Nephron (organoid): ENCODE measurements at regions not wholly inside any gene's neighbourhood (a gene's known extent, or its start where the extent isn't known, plus 50 kb on each side); places are given as distances from the start of the nearest gene placed in this dataset.
"Not testable (repeated sequence)": the region's sequence is repeated elsewhere in the genome, so short reads cannot be mapped to it uniquely, and the experiment has no call there.

ENCODE experiments used
- H3K27ac Mint-ChIP-seq, 3 experiments: 2 replicates each; pipeline ENCODE4 v1.8.0; 2020; ENCODE audit warnings: mixed read lengths in 3 of 3, mild to moderate bottlenecking in 2 of 3, moderate library complexity in 1 of 3
- H3K27me3 Mint-ChIP-seq: 2 replicates; pipeline ENCODE4 v1.8.0; 2021; ENCODE audit warnings: low read depth, mild to moderate bottlenecking, moderate library complexity, mixed read lengths
- H3K36me3 Mint-ChIP-seq: 2 replicates; pipeline ENCODE4 v1.8.0; 2020; ENCODE audit warnings: low read depth, mixed read lengths
- H3K4me1 Mint-ChIP-seq: 2 replicates; pipeline ENCODE4 v1.8.0; 2020; ENCODE audit warnings: mixed read lengths
- H3K4me3 Mint-ChIP-seq, 3 experiments: 2 replicates each; pipeline ENCODE4 v1.8.0; 2020; ENCODE audit warnings: mild to moderate bottlenecking in 3 of 3, mixed read lengths in 3 of 3, moderate library complexity in 2 of 3
- H3K9me3 Mint-ChIP-seq: 2 replicates; pipeline ENCODE4 v1.8.0; 2020; ENCODE audit warnings: mixed read lengths
- TF ChIP-seq, protein P1 (sequence below), 3 experiments: fragments of 200-600 bp; sonication (generic); IDR thresholded peaks; one replicate each; pipeline ENCODE4 v1.5.0; 2021; ENCODE audit warnings: antibody characterized with exemption in 3 of 3; ENCODE audit not compliant: unreplicated experiment in 3 of 3

DNA sequence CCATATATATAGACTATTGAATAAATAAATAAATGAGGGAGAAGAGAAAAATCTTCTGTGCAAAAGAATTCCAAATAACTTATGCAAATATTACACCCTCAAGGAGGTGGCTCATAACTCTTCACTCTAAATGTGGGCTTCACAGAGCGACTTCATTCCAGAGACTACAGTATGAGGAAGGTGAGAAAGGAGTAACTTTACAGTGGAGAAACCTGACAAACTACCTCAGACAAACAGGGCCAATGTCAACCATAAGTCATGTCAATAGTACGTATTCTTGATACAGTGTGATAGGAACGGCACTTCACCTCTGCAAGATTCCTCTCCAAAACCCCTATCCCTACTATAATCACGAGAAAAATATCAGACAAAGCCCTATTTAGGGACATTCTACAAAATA lies 158.4 kb upstream of the NAMPT start:
- no peak overlapping the region for H3K27ac Mint-ChIP-seq
- no peaks in the 10 kb centered on the region for H3K36me3 Mint-ChIP-seq
- H3K4me1 Mint-ChIP-seq: no peaks in the 10 kb centered on the region
- H3K9me3 Mint-ChIP-seq: peaks cover 12% of the 10 kb centered on the region
- TF ChIP-seq, protein P1, sequence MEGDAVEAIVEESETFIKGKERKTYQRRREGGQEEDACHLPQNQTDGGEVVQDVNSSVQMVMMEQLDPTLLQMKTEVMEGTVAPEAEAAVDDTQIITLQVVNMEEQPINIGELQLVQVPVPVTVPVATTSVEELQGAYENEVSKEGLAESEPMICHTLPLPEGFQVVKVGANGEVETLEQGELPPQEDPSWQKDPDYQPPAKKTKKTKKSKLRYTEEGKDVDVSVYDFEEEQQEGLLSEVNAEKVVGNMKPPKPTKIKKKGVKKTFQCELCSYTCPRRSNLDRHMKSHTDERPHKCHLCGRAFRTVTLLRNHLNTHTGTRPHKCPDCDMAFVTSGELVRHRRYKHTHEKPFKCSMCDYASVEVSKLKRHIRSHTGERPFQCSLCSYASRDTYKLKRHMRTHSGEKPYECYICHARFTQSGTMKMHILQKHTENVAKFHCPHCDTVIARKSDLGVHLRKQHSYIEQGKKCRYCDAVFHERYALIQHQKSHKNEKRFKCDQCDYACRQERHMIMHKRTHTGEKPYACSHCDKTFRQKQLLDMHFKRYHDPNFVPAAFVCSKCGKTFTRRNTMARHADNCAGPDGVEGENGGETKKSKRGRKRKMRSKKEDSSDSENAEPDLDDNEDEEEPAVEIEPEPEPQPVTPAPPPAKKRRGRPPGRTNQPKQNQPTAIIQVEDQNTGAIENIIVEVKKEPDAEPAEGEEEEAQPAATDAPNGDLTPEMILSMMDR (IDR thresholded peaks at IDR 0.05; ENCODE audit: unreplicated experiment in 3 of 3): no peak
- H3K27me3 Mint-ChIP-seq: peaks cover 12% of the 10 kb centered on the region
- no peak overlapping the region for H3K4me3 Mint-ChIP-seq

DNA sequence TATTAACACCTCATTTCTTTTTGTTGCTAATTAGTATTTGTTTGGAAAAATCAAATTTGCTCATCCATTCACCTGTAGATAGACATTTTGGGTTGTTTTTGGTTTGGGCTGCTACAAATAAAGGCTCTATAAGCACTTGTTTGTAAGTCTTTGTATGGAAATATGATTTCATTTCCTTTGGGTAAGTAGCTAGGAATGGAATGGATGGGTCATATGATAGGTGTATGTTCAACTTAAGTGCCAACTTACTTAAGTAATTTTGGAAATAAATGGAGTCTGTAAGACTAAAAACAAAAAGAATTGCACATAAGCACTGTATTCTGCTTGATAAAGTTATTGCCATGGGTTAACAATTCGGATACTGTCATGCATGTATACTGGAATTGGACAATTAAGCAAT lies 157.7 kb upstream of the NAMPT start:
- Mint-ChIP-seq H3K9me3 (peaks cover 13% of the 10 kb centered on the region), H3K4me1 (no peaks in the 10 kb centered on the region), H3K4me3 (no peak overlapping the region), H3K27me3 (peaks cover 7% of the 10 kb centered on the region), H3K36me3 (no peaks in the 10 kb centered on the region), H3K27ac (no peak overlapping the region)
- TF ChIP-seq, protein P1 (IDR thresholded peaks at IDR 0.05; ENCODE audit: unreplicated experiment in 3 of 3): no peak

DNA sequence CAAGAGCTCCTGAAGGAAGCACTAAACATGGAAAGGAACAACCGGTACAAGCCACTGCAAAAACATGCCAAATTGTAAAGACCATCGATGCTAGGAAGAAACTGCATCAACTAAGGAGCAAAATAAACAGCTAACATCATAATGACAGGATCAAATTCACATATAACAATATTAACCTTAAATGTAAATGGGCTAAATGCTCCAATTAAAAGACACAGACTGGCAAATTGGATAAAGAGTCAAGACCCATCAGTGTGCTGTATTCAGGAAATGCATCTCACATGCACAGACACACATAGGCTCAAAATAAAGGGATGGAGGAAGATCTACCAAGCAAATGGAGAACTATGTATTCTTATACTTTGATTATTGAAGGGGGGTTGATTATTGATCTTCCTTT lies 156.6 kb upstream of the NAMPT start:
- H3K36me3 Mint-ChIP-seq, H3K4me3 Mint-ChIP-seq, H3K27ac Mint-ChIP-seq, H3K27me3 Mint-ChIP-seq, H3K4me1 Mint-ChIP-seq: not testable (repeated sequence)
- peaks cover 13% of the 10 kb centered on the region for H3K9me3 Mint-ChIP-seq

DNA sequence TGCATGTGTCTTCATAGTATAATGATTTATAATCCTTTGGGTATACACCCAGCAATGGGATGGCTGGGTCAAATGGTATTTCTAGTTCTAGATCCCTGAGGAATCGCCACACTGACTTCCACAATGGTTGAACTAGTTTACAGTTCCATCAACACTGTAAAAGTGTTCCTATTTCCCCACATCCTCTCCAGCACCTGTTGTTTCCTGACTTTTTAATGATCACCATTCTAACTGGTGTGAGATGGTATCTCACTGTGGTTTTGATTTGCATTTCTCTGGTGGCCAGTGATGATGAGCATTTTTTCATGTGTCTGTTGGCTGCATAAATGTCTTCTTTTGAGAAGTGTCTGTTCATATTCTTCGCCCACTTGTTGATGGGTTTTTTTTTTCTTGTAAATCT lies 152.2 kb upstream of the NAMPT start:
- H3K4me1 Mint-ChIP-seq, H3K4me3 Mint-ChIP-seq, H3K27ac Mint-ChIP-seq, H3K27me3 Mint-ChIP-seq, H3K36me3 Mint-ChIP-seq: not testable (repeated sequence)
- peaks cover 23% of the 10 kb centered on the region for H3K9me3 Mint-ChIP-seq

DNA sequence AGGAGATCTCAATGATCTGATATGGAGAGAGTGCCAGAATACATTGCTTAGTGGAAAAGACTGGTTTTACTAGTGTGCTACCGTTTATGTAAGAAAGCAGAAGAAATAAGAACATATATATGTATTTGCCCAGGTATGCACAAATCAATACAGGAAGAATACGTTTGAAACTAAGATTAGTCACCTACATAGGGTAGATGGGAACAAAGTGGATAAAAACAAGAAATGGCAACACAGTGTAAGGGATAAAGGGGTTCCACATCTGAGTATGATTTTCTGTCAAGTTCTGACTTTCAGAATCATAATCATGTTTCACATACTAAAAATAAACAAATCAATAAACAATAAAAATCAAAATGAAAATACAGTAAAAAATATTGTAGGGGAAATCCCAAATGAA lies 148.6 kb upstream of the NAMPT start:
- Mint-ChIP-seq H3K4me1 (no peaks in the 10 kb centered on the region), H3K36me3 (no peaks in the 10 kb centered on the region), H3K9me3 (peaks cover 14% of the 10 kb centered on the region), H3K4me3 (no peak overlapping the region), H3K27me3 (peaks cover 16% of the 10 kb centered on the region), H3K27ac (no peak overlapping the region)
- TF ChIP-seq, protein P1 (IDR thresholded peaks at IDR 0.05; ENCODE audit: unreplicated experiment in 3 of 3): no peak

DNA sequence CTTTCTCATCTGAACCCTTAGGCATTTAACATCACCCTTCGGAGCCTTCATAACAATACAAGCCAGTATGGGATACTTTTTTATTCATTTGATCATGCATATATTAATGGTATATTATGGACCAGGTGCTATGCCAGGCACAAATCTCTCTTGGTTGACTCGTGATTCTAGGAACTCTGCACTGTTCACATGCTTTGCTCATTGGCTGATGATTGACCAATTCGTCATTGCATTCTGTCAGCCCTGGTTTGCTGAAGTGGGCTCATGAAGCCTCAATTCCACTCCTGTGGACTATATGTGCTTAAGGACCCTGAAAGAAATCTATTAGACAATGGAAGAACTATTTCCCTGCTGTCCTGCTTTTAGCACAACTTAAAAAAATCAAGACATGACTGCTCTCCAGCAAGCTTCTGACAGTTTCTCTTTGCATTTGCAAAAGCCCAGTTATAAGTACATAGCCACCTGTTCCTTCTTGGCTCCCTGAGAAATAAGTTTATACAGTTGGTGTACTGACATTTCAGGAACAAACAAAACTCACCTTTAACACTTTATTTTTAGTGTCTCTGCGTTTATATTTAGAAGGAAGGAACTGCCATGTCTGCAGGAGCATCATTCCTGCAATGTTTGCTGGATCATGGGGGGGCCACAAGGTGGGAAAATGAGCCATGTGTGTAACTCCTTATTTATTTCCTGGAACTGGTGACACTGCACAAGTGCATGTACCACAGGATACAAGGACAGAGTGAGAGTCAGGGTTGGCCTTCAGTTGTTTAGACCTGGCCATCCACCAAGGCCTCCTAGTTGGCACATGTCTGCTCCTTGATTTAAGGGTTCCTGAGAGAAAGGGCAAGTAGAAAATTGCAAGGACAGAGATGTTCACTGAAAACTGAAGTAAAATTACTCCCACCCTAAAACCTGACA lies 146.0 kb upstream of the NAMPT start:
- TF ChIP-seq, protein P1 (IDR thresholded peaks at IDR 0.05; ENCODE audit: unreplicated experiment in 3 of 3): no peak
- H3K4me1 Mint-ChIP-seq: peaks cover 3% of the 10 kb centered on the region
- H3K36me3 Mint-ChIP-seq: no peaks in the 10 kb centered on the region
- H3K4me3 Mint-ChIP-seq: no peak overlapping the region
- no peak overlapping the region for H3K27ac Mint-ChIP-seq
- peaks cover 27% of the 10 kb centered on the region for H3K27me3 Mint-ChIP-seq
- H3K9me3 Mint-ChIP-seq: peaks cover 9% of the 10 kb centered on the region

DNA sequence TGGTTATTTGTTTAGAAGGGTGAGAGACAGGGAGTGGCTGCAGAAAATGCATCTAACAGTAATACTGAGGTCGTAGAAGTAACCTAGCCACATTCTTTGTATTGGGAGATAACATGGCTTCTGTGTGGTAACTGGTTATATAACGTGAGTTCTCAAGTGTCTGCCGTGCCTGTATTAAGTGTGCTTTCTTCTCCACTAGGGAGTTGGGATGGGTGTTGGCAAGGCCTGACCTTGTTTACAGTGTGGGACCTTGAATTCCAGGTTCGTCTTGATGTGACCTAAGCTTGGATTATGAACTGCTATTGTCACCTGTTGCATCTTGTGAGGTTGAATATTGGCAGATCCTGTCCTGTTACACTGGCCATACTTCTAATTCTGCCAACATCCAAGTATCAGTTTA lies 145.3 kb upstream of the NAMPT start:
- H3K4me1 Mint-ChIP-seq: peaks cover 7% of the 10 kb centered on the region
- H3K4me3 Mint-ChIP-seq: no peak overlapping the region
- H3K27ac Mint-ChIP-seq: no peak overlapping the region
- H3K9me3 Mint-ChIP-seq: peaks cover 7% of the 10 kb centered on the region
- no peaks in the 10 kb centered on the region for H3K36me3 Mint-ChIP-seq
- TF ChIP-seq, protein P1 (IDR thresholded peaks at IDR 0.05; ENCODE audit: unreplicated experiment in 3 of 3): no peak
- H3K27me3 Mint-ChIP-seq: peaks cover 29% of the 10 kb centered on the region
